ENCODE measurements at regions not wholly inside any gene's neighbourhood (a gene's known extent, or its start where the extent isn't known, plus 50 kb on each side); places are given as distances from the start of the nearest gene placed in this dataset.
"Not testable (repeated sequence)": the region's sequence is repeated elsewhere in the genome, so short reads cannot be mapped to it uniquely, and the experiment has no call there.

DNA sequence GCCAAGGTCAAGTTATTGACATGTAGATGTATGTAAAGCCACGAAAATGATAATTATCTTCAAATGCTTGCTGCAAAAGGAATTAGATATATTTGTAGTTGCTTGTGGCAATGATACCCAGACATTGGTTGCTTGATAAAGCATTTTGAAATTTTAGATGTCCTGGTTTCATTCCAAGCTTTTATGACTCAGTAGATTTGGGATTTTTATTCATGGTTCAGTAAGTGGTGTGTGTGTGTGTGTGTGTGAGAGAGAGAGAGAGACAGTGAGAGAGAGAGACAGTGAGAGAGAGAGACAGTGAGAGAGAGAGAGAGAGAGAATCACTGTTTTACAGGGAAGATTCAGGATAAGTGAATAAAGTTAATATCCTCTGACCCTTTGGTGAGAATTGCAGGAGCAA lies 498.2 kb upstream of the C1orf87 start:
- no peak for DNase-seq (ENCODE audit: extremely low read depth, low read depth, low spot score)

DNA sequence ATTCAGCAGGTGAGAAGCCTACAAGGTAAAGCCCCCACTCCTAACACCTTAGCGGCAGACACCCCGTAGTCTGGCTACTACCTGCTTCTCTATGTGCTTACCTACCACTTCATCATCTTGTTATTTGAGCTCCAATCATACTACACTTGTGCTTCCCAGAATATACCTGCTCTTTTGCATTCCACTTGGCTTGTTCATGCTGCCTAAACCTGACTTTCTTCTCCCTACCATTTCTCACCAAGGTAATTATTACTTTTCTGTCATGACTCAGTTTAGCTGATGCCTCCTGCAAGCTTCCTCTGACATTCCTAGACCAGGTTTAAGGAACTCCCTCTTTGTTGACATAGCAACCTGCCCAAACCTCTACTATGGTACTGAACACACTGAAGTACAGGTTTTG lies 495.6 kb upstream of the C1orf87 start:
- no peak for DNase-seq (ENCODE audit: extremely low read depth, low read depth, low spot score)

GRCh38 chr1:60567256-60567655 lies 493.7 kb upstream of the C1orf87 start:
- no peak for DNase-seq (ENCODE audit: extremely low read depth, low read depth, low spot score)

GRCh38 chr1:60564916-60565750 lies 491.6 kb upstream of the C1orf87 start:
- DNase-seq (ENCODE audit: extremely low read depth, low read depth, low spot score): no peak

GRCh38 chr1:60563777-60564535 lies 490.4 kb upstream of the C1orf87 start:
- DNase-seq (ENCODE audit: extremely low read depth, low read depth, low spot score): no peak

DNA sequence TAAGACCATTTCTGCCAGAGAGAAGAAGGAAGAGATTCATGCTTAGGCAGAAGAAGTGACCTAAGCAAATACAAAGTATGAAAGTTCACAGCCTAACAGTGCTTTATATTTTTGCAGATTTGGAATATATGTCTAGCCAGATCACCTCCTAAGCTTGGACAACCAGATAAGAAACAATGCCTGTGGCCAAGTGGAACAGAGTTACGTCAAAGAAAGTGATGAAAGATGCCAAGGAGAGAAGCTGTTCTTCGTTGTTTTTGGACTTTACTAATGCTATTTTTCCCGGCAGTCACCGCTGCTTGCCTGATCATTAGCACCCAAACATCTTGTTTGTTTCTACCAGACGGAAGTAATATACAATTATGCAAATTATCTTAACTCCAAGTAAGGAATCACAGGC lies 489.2 kb upstream of the C1orf87 start:
- DNase-seq (ENCODE audit: extremely low read depth, low read depth, low spot score): no peak

DNA sequence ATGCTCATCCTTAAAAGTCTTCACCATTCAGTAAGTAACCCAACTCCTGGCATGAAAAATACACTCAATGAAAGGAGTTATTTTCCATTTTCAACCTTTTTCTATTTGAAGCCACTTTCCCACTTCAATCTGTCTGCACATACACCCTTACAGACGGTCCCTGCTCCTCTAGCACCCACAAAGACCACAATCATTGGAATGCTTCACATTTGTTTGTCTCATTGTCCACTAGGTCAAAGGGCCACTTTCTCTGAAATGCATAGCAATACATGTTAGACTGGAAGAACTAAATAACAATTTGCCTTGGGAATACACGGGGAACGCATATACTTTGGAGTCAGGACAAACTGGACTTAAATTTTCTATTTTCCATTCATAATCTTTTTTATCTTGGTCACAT lies 487.1 kb upstream of the C1orf87 start:
- DNase-seq (ENCODE audit: extremely low read depth, low read depth, low spot score): no peak

DNA sequence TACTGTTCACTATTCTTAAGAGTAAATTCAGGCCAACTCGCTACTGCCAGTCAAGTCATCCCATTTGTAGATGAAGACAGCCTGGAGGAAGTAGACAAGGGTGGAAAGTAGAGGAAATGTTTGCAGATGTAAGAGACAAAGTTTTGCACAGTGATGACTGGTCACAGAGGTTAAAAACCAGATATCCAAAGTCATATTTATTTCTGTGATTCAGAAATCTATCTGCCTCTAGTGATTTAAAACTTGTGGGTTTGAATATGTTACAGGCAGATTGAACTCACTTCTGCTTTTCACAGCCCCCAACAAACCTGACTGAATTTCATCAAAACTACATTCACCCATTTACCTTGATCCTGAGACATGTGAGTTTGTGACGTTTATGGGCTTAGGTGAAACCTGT lies 484.7 kb upstream of the C1orf87 start:
- DNase-seq (ENCODE audit: extremely low read depth, low read depth, low spot score): no peak

DNA sequence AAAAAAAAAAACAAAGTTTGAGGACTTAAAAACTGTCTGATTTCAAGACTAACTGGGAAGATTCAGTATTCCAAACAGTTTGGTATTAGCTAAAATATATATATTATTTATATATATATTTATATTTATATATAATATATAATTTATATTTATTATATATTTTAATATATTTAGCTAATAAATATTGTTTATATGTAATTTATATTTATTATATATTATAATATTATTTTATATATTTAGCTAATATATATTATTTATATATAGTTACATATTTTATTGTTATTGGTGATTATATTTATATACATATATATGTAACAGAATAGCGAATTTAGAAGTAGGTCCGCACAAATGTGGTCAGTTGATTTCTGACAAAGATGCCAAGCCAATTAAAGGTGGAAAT lies 480.2 kb upstream of the C1orf87 start:
- DNase-seq (ENCODE audit: extremely low read depth, low read depth, low spot score): no peak

- DNase-seq (ENCODE audit: extremely low read depth, low read depth, low spot score): peak; percentile 39
Measured at GRCh38 chr1:60547821-60548220, 474.3 kb upstream of the C1orf87 start.

DNA sequence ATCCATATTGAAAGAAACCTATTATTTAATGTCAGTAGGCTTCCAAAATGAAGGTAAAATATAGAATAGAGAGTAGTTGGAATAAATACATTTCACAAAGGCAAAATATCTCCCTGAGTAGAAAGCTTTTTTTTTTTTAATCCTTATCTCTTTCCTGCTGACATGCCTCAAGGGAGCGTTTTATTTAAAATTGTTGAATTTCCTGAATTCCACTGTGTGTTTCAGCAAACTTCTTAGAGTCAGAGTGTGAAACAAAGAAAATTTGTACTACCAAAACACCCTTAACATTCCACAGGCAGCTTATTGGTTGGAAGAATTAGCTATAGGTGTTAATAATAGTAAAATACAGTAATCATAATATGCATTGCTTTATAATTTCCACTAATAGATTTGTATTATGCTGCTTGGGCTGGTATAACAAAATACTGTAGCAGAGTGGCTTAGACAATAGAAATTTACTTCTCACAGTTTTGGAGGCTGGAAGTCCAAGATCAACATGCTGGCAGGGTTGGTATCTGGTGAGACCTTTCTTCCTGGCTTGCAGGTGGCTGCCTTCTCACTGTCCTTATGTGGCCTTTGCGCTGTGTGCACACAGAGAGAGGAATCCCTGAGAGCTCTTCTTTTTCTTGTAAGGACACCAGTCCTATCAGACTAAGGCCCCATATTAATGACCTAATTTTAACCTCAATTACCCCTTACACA lies 468.4 kb upstream of the C1orf87 start:
- DNase-seq (ENCODE audit: extremely low read depth, low read depth, low spot score): no peak

GRCh38 chr1:60540141-60540540 lies 466.6 kb upstream of the C1orf87 start:
- no peak for DNase-seq (ENCODE audit: extremely low read depth, low read depth, low spot score)

DNA sequence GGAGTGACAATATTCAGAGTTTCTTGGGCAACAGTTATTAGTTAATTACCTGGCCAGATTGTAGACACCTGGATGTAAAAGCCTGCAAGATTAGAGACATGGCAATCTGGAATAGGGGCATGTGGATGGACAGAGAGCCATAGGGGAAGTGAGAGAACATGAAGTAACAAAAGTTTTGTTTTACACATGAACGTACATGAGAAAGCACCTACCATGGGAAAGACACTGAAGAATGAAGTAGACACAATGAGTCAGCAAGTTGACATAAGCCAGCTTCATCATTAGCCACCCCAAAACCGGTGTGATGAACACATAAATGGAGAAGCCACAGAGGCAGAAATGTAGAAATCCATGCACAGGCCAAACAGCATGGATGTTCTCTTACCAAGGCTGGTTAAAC lies 462.1 kb upstream of the C1orf87 start:
- no peak for DNase-seq (ENCODE audit: extremely low read depth, low read depth, low spot score)

GRCh38 chr1:60527567-60527966 lies 454.0 kb upstream of the C1orf87 start:
- DNase-seq (ENCODE audit: extremely low read depth, low read depth, low spot score): no peak

DNA sequence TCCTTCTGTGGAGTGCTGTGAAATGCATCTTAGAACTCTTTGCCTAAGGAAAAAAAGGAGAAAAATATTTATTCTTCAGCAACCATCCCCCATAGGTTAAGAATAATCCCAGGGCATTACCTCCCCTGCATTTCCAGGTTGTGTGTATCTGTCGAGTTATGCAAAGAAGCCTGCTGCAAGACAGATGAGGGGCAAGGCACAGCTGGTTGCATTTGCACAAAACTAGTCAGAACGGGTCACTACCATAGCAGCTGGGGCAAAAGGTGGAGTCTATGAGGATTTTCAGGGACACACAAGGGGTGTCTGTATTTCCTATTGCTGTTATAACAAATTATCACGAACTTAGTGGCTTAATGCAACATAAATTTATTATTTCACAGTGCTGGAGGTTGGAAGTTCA lies 443.4 kb upstream of the C1orf87 start:
- DNase-seq (ENCODE audit: extremely low read depth, low read depth, low spot score): no peak

DNA sequence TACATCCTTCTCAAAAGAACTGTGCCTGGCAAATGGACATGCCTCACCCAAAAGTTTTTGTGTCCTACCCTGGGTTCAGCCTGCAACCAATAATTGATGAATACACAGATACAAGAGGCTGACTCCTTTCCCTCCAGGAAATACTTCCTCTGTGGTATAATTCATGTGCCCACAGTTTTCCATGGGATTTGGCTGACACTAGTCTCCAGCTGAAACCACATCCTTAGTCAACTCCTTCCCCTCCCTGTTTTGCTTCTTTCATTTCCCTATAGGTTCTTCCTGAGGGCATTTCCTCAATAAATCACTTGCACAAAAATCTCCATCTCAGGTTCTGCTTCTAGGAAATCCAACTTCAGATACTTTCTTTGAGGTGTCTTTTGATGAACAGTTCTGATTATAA lies 436.6 kb upstream of the C1orf87 start:
- peak; percentile 50 for DNase-seq (ENCODE audit: extremely low read depth, low read depth, low spot score)

DNA sequence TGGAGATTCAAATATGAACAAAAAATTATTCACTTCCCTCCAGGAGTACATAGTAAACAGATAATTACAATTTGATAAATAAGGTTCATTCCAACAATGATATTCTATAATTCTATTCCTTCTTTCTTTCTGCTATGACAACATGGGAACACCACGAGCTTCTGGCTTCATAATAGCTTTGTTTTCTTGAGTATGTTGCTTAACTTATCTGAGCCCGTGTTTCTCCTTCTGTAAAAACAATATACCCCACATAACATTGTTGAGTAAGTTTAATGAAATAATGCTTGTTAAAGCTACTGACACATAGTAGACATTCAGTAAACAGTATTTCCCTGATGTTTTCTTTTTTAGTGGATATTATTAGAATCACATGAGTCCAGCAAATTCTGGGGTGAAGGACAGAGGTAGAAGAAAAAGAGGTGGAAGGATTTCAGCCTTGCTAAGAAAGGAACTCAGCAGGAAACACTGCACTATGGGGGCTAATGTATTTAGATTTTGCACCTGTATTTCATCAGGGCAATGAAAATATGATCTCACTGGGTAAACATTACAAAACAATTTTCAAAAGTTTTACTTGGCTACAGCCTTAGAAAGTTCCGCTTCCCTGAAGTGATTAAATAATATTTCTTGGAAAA lies 430.8 kb upstream of the C1orf87 start:
- no peak for DNase-seq (ENCODE audit: extremely low read depth, low read depth, low spot score)

GRCh38 chr1:60503266-60503925 lies 429.8 kb upstream of the C1orf87 start:
- DNase-seq (ENCODE audit: extremely low read depth, low read depth, low spot score): no peak

GRCh38 chr1:60502506-60502905 lies 428.9 kb upstream of the C1orf87 start:
- no peak for DNase-seq (ENCODE audit: extremely low read depth, low read depth, low spot score)

GRCh38 chr1:60489916-60490480 lies 416.4 kb upstream of the C1orf87 start:
- not testable (repeated sequence) for DNase-seq (ENCODE audit: extremely low read depth, low read depth, low spot score)
